Dendritic cell treated with granulocyte-macrophage colony-stimulating factor and Interleukin-4, amounts not matched to agents 40 ng/mL and 50 ng/mL, for 4 days (primary cell): ENCODE measurements at regions not wholly inside any gene's neighbourhood (a gene's known extent, or its start where the extent isn't known, plus 50 kb on each side); places are given as distances from the start of the nearest gene placed in this dataset.
"Not testable (repeated sequence)": the region's sequence is repeated elsewhere in the genome, so short reads cannot be mapped to it uniquely, and the experiment has no call there.

Experiments
- H3K27ac Mint-ChIP-seq: one replicate; pipeline ENCODE4 v1.8.0; 2022; ENCODE audit warnings: mild to moderate bottlenecking, mixed read lengths
- H3K27me3 Mint-ChIP-seq: one replicate; pipeline ENCODE4 v1.8.0; 2022; ENCODE audit warnings: mild to moderate bottlenecking, mixed read lengths
- H3K36me3 Mint-ChIP-seq: one replicate; pipeline ENCODE4 v1.8.0; 2022; ENCODE audit warnings: low read depth, mixed read lengths
- H3K4me1 Mint-ChIP-seq: one replicate; pipeline ENCODE4 v1.8.0; 2022; ENCODE audit warnings: low read depth, mixed read lengths
- H3K4me3 Mint-ChIP-seq: one replicate; pipeline ENCODE4 v1.8.0; 2022; ENCODE audit warnings: mild to moderate bottlenecking, moderate library complexity, mixed read lengths
- H3K9me3 Mint-ChIP-seq: one replicate; pipeline ENCODE4 v1.8.0; 2022; ENCODE audit warnings: mixed read lengths
- intact Hi-C: fragments of 100-400 bp; cut with micrococcal nuclease; formaldehyde crosslinking; loops from one replicate; pipeline ENCODE4 v1.15.0; 2022

DNA sequence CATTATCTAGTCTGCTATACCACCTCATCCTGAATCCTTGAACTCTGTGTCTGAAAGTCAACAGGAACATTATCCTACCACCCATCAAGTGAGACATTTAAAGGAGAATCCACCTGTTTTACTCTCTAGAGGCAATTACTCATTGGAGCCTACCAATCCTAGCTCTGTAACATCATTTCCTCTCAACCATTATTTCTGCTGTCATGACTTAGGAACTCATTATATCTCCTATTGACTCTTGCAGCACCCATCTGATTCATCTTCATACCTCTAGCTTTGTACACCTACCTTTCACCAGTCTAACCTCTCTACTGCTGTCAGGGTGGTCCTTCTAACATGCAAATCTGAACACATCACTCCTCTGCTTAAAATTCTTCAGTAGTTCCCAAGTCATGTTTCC lies 481.5 kb downstream of the NFIB start:
- no peak overlapping the region for H3K27ac Mint-ChIP-seq
- peaks cover 37% of the 10 kb centered on the region for H3K9me3 Mint-ChIP-seq
- intact Hi-C loops: no loop called here
- H3K36me3 Mint-ChIP-seq: no peaks in the 10 kb centered on the region
- no peak overlapping the region for H3K4me3 Mint-ChIP-seq
- no peaks in the 10 kb centered on the region for H3K4me1 Mint-ChIP-seq
- H3K27me3 Mint-ChIP-seq: no peaks in the 10 kb centered on the region

DNA sequence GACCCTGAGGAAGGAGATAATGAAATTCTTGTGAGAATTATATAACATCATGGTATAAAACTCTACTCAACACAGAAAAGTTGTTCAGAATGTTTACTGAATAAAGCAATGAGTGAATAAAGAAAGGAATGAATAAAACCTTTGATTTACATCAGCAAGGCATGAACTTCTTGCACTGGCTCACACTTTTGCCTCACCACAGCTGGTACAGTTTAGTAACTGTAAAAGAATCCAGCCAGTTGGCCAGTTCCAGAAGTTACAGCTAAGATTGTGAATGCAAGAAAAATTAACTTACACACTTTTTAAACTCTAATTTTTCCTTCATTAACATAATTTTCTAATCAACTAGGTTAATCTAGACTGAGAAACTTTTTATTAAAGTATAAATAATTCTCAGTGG lies 490.9 kb downstream of the NFIB start:
- H3K4me3 Mint-ChIP-seq: no peak overlapping the region

DNA sequence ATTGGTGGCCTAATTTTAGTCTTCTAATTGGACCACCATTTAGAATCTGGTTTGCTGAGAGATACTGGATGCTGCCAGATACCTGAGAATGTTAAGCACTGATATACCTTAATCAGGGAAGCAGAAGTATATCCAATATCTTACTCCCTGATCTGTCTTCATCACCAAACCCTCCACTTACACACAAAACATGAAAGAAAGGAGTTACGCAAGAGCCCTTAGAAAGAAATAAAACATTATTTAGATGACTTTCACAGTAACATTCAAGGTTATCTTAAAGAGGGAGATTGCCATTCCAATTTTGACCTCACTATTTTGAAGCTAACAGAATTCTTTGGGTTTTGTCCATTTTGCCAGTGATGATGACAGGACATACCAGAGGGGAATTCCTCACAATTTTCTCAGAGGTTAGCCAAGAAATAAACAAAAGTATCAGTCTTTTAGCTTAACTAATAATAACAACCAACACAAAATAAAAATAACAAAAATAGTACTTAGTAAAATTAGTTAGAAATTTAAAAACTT lies 496.1 kb downstream of the NFIB start:
- no peaks in the 10 kb centered on the region for H3K4me1 Mint-ChIP-seq
- intact Hi-C loops: no loop called here
- H3K36me3 Mint-ChIP-seq: no peaks in the 10 kb centered on the region

More for the DNA sequence above, 490.9 kb downstream of the NFIB start:
- intact Hi-C loops: no loop called here
- Mint-ChIP-seq H3K27me3 (no peaks in the 10 kb centered on the region), H3K9me3 (peaks cover 27% of the 10 kb centered on the region), H3K4me1 (no peaks in the 10 kb centered on the region), H3K36me3 (no peaks in the 10 kb centered on the region), H3K27ac (no peak overlapping the region)

DNA sequence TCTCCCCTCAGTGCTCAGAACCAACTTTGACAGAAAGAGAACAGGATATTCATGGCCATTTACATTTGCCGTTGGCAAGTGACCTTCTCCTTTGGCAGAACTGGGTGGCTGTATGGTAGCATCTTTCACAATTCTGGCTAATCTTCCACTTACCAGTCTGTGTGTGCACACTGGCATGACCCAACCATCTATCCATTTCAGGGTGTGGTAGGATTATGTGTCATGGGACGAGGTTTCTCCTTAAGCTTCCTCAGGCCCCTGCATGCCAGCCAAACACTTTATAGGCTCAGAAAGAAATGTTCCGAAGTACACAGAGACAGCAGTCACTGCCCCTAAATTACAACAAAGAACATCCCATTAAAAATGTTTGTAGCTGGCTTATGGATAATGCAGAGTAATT lies 497.1 kb downstream of the NFIB start:
- H3K27me3 Mint-ChIP-seq: no peaks in the 10 kb centered on the region
- H3K36me3 Mint-ChIP-seq: no peaks in the 10 kb centered on the region
- no peaks in the 10 kb centered on the region for H3K4me1 Mint-ChIP-seq
- H3K4me3 Mint-ChIP-seq: no peak overlapping the region
- intact Hi-C loops: no loop called here
- H3K9me3 Mint-ChIP-seq: peaks cover 37% of the 10 kb centered on the region
- no peak overlapping the region for H3K27ac Mint-ChIP-seq

More for the DNA sequence above, 496.1 kb downstream of the NFIB start:
- no peaks in the 10 kb centered on the region for H3K27me3 Mint-ChIP-seq
- no peak overlapping the region for H3K27ac Mint-ChIP-seq
- H3K4me3 Mint-ChIP-seq: no peak overlapping the region
- H3K9me3 Mint-ChIP-seq: peaks cover 44% of the 10 kb centered on the region

DNA sequence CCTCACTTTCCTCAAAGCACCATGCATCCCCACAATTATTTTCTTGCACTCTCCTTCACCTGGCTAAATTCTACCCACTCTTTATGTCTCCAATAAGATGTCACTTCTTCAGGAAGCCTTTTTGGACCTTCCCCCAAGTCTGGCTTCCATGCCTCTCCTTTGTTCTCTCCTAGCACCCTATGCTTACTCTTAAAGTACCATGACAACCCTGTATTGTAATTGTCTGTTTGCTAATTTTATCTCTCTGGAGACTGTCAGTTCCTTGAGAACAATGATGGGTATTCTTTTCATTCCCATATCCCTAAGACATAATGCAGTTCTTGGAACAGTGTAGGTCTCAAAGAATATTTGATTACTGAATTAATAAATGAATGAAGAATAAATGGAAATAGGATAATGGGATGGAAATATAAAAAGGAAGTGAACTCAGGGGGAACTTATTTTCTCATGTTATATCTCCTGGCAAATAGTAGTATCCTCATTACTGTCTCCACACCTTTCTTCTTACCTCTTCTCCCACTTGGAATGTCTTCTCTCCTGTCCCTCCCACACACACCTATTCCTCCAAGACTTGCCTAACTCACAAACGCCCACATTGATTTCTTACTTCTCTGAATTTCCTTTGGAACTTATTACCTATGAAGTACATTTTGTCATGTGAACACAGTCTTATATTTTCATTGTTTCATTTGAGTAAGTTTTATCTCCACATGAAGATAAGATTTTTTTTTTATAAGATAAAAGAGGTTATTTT lies 499.1 kb downstream of the NFIB start:
- H3K27ac Mint-ChIP-seq: no peak overlapping the region
- H3K27me3 Mint-ChIP-seq: no peaks in the 10 kb centered on the region
- peaks cover 17% of the 10 kb centered on the region for H3K9me3 Mint-ChIP-seq
- no peak overlapping the region for H3K4me3 Mint-ChIP-seq
- intact Hi-C loops: no loop called here
- H3K36me3 Mint-ChIP-seq: no peaks in the 10 kb centered on the region
- H3K4me1 Mint-ChIP-seq: no peaks in the 10 kb centered on the region

DNA sequence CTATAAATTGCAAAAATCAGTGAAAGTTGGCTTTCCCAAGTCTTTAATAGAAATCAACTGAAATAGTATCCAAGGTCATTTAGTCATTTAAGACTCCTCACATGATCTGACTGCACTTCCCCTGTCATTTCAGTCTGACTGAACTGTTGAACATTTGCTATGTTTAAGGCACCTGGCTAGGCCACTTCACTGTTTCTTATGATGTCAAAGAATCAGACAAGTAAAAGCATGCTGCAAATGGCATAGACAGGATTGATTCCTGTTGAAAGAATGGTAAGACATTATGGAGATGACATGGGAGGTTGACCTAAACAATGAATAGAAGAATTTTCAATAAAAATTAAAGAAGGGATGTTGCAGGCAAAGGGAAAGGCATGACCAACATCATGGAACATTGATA lies 502.1 kb downstream of the NFIB start:
- peaks cover 17% of the 10 kb centered on the region for H3K9me3 Mint-ChIP-seq
- H3K27me3 Mint-ChIP-seq: no peaks in the 10 kb centered on the region
- H3K4me1 Mint-ChIP-seq: no peaks in the 10 kb centered on the region
- no peaks in the 10 kb centered on the region for H3K36me3 Mint-ChIP-seq
- intact Hi-C loops: no loop called here
- no peak overlapping the region for H3K4me3 Mint-ChIP-seq
- H3K27ac Mint-ChIP-seq: no peak overlapping the region

DNA sequence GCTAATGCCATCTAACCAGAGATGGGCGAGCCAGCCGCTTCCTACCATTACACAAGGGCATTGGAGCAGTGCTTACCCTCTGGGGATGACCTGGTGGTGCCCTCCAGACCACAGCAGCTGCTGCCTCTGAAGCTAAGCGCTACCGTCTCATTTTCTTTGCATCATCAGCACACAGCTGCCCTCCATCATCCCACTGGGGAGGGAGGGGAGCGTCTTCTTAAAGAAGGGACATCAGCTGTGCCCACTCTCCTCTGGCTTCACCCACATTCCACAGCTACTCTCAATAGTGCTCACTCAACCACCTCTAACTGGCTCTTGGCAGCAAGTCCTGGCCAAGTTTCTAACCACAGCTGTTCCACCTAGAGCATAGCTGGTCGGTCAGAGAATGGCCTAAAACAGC lies 503.4 kb downstream of the NFIB start:
- intact Hi-C loops: no loop called here
- H3K4me3 Mint-ChIP-seq: no peak overlapping the region
- H3K9me3 Mint-ChIP-seq: peaks cover 17% of the 10 kb centered on the region
- H3K4me1 Mint-ChIP-seq: no peaks in the 10 kb centered on the region
- no peaks in the 10 kb centered on the region for H3K36me3 Mint-ChIP-seq
- H3K27ac Mint-ChIP-seq: no peak overlapping the region
- H3K27me3 Mint-ChIP-seq: no peaks in the 10 kb centered on the region

DNA sequence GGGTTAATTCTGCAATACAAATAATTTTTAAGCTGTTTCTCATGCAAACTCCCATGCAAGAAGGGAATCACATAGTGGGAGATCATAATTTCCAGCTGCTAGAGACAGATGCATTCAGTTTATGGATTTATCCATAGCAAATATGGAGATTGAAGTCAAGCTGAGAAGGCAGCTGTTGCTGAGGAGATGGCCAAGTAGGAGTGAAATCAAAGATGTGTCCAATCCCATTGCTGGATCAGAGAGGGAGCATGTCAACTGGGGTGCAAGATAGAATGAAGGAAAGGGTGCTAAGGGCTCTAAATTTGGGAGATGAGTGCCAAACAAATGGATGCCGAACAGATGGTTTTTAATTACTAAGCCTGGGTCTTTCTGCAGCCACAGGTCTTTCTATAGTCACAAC lies 504.5 kb downstream of the NFIB start:
- intact Hi-C loops: no loop called here
- no peak overlapping the region for H3K27ac Mint-ChIP-seq
- H3K9me3 Mint-ChIP-seq: peaks cover 7% of the 10 kb centered on the region
- H3K4me1 Mint-ChIP-seq: no peaks in the 10 kb centered on the region
- no peak overlapping the region for H3K4me3 Mint-ChIP-seq
- H3K36me3 Mint-ChIP-seq: no peaks in the 10 kb centered on the region
- H3K27me3 Mint-ChIP-seq: no peaks in the 10 kb centered on the region

DNA sequence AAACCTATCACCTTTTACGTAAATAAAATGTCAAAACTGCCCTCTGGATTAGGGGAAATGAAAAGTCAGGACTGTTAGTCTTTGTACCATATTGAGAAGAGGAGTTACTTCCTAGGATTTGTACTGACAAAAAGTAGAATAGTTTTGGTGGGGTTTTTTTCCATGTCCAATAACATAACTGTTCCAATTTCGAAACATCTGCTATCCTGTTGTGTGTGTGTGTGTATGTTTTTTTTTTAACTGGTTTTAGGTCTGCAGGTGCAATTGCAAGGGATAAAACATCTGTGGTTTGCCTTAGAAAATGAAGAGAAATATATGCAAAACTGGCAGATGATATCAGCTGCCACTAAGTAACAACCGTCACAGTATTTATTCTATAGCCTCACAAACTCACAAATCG lies 506.8 kb downstream of the NFIB start:
- no peak overlapping the region for H3K4me3 Mint-ChIP-seq
- intact Hi-C loops: no loop called here
- H3K27me3 Mint-ChIP-seq: no peaks in the 10 kb centered on the region
- H3K4me1 Mint-ChIP-seq: no peaks in the 10 kb centered on the region
- H3K9me3 Mint-ChIP-seq: no peaks in the 10 kb centered on the region
- H3K36me3 Mint-ChIP-seq: no peaks in the 10 kb centered on the region
- H3K27ac Mint-ChIP-seq: no peak overlapping the region

DNA sequence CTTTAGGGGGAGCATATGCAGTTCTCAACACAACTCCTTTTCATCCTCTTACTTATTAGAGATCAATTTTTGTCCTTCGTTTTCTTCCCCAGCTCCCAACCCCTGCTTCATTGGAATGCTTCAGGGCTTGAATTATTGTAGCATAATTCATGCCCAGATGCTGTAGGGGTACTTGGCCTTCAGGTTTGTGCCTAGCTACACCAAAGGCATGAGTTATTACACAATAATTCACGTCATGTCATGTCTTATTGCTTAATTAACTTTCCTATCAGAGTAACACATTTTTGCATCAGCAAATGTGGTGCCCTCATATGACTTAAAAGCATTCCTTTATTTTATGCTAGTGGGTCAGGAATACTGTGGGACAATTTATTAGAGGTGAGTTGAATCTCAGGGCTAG lies 507.2 kb downstream of the NFIB start:
- Mint-ChIP-seq H3K4me3 (no peak overlapping the region), H3K9me3 (no peaks in the 10 kb centered on the region), H3K4me1 (no peaks in the 10 kb centered on the region), H3K27ac (no peak overlapping the region), H3K27me3 (no peaks in the 10 kb centered on the region), H3K36me3 (no peaks in the 10 kb centered on the region)
- intact Hi-C loops: no loop called here

DNA sequence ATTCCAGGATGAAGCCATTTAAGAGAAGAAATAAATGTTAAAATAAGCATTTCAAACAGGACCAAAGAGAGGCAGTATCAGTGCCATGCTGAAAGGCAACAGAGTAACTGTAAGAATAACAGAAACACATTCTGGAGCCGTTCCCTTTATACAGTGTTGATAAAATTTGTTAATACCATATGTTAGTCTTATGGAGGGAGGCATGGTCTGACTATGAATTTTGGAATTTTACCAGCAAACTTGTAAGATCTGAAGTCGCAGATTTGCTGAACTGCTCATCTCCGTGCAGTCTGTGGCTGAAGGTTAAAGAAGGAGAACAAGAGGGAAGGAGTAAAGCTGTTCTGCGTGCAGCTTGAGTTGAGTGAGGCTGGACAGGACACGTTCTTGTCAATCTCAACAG lies 508.4 kb downstream of the NFIB start:
- no peaks in the 10 kb centered on the region for H3K27me3 Mint-ChIP-seq
- no peaks in the 10 kb centered on the region for H3K36me3 Mint-ChIP-seq
- no peak overlapping the region for H3K27ac Mint-ChIP-seq
- no peak overlapping the region for H3K4me3 Mint-ChIP-seq
- intact Hi-C loops: no loop called here
- H3K9me3 Mint-ChIP-seq: no peaks in the 10 kb centered on the region
- H3K4me1 Mint-ChIP-seq: no peaks in the 10 kb centered on the region

DNA sequence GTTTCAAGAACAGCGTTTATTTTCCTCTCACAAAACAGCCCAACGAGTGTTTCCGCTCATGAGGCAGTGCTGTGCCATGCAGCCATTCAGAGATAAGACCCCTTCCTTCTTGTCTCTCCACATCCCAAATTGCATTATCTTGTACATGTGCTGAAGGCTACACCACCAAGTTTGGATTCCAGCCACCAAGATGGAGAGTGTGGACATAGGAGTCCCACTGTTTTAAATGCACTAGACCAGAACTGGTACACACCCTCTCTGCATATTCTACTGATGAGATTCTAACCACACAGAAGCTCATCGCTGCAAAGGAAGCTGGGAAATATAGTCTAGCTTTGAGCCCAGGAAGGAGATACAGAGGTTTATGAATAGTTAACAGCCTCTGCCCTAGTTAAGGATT lies 509.4 kb downstream of the NFIB start:
- H3K27ac Mint-ChIP-seq: no peak overlapping the region
- H3K4me1 Mint-ChIP-seq: no peaks in the 10 kb centered on the region
- H3K36me3 Mint-ChIP-seq: no peaks in the 10 kb centered on the region
- H3K9me3 Mint-ChIP-seq: no peaks in the 10 kb centered on the region
- H3K27me3 Mint-ChIP-seq: no peaks in the 10 kb centered on the region
- H3K4me3 Mint-ChIP-seq: no peak overlapping the region
- intact Hi-C loops: no loop called here

DNA sequence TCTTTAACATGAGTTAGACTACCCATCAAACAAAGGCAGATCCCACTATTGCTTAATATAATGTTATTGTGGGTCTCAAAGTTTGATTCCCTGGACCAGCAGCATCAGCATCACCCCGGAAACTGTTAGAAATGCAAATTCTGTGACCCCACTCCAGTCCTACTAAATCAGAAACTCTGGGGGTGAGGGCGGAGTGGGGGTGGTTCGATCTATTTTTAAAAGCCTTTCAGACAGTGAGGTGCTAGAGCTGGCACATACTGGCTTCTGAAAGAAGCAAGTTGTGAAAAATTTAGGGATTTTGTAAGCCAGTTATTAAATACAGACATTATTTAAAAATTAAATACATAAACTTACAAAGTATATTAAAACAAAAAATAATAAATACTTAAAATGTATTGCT lies 513.2 kb downstream of the NFIB start:
- intact Hi-C loops: no loop called here
- H3K9me3 Mint-ChIP-seq: peaks cover 11% of the 10 kb centered on the region

DNA sequence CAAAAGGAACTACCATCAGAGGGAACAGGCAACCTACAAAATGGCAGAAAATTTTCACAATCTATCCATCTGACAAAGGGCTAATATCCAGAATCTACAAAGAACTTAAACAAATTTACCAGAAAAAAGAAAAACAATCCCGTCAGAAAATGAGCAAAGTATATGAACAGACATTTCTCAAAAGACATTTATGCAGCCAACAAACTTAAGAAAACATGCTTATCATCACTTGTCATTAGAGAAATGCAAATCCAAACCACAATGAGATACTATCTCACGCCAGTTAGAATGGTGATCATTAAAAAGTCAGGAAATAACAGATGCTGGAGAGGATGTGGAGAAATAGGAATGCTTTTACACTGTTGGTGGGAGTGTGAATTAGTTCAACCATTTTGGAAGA lies 516.2 kb downstream of the NFIB start:
- H3K36me3 Mint-ChIP-seq, H3K4me1 Mint-ChIP-seq, H3K4me3 Mint-ChIP-seq, H3K27ac Mint-ChIP-seq, H3K27me3 Mint-ChIP-seq, intact Hi-C loops: not testable (repeated sequence)
- H3K9me3 Mint-ChIP-seq: peaks cover 31% of the 10 kb centered on the region

More for the DNA sequence above, 513.2 kb downstream of the NFIB start:
- H3K27me3 Mint-ChIP-seq: no peaks in the 10 kb centered on the region
- no peak overlapping the region for H3K27ac Mint-ChIP-seq
- H3K4me3 Mint-ChIP-seq: no peak overlapping the region
- no peaks in the 10 kb centered on the region for H3K4me1 Mint-ChIP-seq
- no peaks in the 10 kb centered on the region for H3K36me3 Mint-ChIP-seq

DNA sequence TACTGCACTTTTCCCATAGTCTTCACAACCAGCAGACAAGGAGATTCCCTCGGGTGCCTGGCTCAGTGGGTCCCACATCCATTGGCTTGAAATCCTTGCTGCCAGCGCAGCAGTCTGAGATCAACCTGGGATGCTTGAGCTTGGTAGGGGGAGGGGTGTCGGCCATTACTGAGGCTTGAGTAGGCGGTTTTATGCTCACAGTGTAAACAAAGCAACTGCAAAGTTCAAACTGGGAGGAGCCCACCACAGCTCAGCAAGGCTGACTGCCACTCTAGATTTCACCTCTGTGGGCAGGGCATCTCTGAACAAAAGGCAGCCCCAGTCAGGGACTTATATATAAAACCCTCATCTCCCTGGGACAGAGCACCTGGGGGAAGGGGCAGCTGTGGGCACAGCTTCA lies 512.3 kb upstream of the MPDZ start:
- H3K4me3 Mint-ChIP-seq: no peak overlapping the region
- H3K36me3 Mint-ChIP-seq: no peaks in the 10 kb centered on the region
- H3K4me1 Mint-ChIP-seq: no peaks in the 10 kb centered on the region
- no peak overlapping the region for H3K27ac Mint-ChIP-seq
- intact Hi-C loops: no loop called here
- H3K9me3 Mint-ChIP-seq: peaks cover 43% of the 10 kb centered on the region
- H3K27me3 Mint-ChIP-seq: no peaks in the 10 kb centered on the region
